ENCODE measurements at regions not wholly inside any gene's neighbourhood (a gene's known extent, or its start where the extent isn't known, plus 50 kb on each side); places are given as distances from the start of the nearest gene placed in this dataset.

GRCh38 chr5:162227075-162227474 lies 159.5 kb downstream of the GABRG2 start:
- TF ChIP-seq CTCF (conservative IDR thresholded peaks at IDR 0.05; ENCODE audit: low read depth, low read length): no peak
- TF ChIP-seq POLR2A (IDR thresholded peaks at IDR 0.05; ENCODE audit: low read depth, low read length): no peak
- no peak for TF ChIP-seq SMC3 (IDR thresholded peaks at IDR 0.05; ENCODE audit: low read depth, low read length)

Data from IMR-90 (cell line).